SHP77 treated with DMSO at 0.1 percent for 48 hours (cell line): ENCODE measurements at regions not wholly inside any gene's neighbourhood (a gene's known extent, or its start where the extent isn't known, plus 50 kb on each side); places are given as distances from the start of the nearest gene placed in this dataset.
A peak's percentile ranks its signal among the peaks of the same experiment; 100 is the strongest.
"Not testable (repeated sequence)": the region's sequence is repeated elsewhere in the genome, so short reads cannot be mapped to it uniquely, and the experiment has no call there.

Experiments
- DNase-seq: peaks from one replicate; lab custom pipeline; 2025; lab: John Stamatoyannopoulos, UW

DNA sequence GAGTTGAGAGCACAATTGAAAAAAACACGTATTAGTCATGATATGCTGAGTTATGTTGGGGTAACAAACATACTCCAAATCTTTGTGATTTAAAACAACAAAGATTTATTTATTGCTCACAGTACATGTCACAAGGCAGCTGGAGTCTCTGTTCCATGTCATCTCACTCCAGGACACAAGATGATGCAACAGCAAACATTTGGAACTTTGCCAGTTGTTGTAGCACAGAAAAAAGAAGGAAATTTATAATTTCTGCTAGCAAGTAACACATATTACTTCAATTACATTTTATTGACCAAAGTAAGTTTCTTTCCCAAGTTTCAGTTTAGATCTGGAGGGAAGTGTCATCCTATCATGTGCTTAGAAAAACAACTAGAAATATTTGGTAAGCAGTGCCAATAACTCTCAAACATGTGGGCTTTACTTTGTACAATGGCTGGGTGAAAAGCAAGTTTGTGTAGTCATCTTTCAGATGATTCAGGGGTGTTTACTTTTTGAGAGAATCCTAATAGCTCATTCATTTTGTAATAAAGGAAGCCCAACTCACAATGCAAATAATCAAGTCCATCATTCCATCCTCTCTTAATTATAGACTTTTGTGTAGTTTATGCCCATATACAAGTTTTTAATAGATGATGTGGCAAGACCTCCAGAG lies 452.3 kb downstream of the ZIC3 start:
- DNase-seq: peak; percentile 58

DNA sequence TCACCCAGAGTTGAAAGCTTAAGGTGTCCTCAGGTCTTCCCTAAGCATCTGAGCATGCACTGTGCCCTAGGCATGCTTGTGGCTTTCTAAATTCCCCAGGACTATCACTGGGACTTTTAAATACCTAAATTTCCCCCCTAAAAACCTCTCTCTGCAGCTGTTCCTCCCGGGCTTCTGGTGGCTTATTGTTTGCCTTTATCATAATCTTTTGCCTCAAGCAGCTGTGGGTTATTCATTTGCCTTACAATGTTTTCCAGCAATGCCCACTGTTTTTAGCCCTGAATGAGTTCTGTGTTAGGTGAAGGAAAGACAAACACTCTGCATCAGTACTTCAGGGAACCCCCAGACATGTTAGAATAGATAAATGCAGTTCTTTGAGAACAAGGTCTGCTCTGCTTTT lies 455.0 kb downstream of the ZIC3 start:
- no peak for DNase-seq

DNA sequence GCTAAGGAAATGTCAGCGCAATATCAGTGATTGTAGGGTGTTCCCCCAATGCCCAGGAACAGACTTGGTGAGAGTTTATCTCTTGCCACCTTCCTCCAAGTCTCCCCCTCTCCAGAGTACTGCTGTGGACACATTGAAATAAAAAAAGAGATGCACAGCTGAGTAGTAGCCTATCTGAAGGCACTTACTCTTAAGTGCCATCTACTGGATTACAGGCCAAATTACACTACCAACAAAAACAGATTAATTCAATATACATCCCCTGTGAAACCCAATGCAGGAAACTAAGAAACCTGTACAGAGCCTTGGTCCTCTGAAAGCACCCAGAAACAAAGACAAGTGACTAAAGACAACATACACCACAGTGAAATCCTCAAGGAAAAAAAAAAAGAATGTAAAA lies 460.3 kb downstream of the ZIC3 start:
- DNase-seq: peak; percentile 40

DNA sequence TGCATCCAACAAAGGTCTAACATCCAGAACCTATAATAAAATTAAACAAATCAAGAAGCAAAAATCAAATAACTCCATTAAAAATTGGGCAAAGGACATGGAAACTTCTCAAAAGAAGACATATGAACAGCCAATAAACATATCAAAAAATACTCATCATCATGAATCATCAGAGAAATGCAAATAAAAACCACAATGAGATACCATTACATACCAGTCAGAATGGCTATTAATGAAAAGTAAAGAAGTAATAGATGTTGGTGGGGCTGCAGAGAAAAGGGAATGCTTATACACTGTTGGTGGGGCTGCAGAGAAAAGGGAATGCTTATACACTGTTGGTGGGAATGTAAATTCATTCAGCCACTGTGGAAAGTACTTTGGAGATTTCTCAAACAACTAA lies 465.8 kb downstream of the ZIC3 start:
- no peak for DNase-seq

DNA sequence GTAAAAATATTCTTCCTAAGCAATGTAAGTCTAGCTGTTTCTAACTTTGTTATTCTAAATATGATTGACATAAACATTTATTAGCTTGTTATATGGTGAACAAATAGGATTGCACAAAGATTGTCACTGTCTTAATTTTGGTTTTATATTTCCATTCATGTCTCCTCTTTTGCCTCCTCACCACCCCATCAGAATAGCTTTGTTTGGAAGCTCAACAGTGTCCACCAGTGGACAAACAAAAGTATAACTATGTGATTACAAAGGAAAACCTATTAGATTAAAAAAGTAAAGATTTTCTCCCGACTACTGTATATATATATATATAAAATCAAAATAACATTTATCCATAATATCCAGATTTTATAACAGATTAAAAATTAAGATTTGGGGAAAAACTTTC lies 468.2 kb downstream of the ZIC3 start:
- no peak for DNase-seq

DNA sequence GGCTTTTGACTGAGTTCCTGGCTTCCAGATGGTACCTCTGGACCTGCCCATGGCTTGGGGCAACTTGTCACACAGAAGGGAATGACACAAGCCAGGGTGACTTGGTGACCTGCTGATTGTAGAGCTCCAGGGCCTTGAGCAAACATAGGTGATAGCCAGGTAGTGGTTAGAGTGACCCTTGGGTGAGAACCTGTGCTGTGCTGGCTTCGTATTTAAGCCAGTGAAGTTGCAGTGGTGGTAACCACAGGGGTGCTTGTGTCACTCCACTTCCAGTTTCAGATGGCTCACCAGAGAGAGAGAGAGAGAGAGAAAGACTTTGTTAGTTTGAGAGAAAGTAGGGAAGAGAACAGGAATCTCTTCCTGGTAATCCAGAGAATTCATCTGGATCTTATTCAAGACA lies 471.6 kb downstream of the ZIC3 start:
- no peak for DNase-seq

DNA sequence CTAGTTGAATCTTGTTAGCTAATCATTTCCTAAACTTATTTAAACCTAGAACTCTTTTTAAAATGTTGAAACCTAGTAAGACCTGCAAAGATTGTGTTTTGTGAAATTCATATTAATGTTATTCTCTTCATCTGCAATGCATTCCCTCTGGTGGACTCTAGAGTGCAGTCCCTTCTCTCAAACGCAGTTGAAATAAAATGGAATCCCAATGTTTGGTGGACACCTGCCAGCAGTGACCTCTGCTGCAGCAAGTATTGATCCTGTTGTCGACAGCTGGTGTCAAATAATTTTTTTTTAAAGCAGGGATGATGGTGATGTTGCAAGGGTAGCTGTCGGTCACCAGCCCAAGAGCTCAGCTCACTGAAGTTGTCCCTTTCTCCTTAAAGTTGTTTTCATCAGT lies 492.0 kb downstream of the ZIC3 start:
- DNase-seq: peak; percentile 0

DNA sequence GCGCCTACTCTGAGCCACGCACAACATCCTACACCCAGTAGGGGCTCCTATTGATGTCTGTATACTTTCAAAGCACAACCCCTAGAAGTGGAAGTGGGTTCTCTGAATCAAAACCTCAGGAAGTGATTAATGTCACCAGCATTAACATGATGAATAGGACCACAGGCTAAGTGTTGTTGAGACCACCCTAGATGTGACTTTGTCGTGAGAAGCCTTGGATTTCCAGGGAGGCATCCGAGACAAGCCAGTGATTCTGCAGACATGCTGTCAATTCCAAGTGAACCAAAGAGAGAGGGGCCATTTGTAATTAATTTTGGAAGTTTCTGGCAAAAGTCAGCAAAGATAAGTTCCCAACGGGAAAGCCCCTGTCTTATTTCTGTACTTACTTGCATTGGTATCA lies 493.0 kb downstream of the ZIC3 start:
- DNase-seq: no peak

DNA sequence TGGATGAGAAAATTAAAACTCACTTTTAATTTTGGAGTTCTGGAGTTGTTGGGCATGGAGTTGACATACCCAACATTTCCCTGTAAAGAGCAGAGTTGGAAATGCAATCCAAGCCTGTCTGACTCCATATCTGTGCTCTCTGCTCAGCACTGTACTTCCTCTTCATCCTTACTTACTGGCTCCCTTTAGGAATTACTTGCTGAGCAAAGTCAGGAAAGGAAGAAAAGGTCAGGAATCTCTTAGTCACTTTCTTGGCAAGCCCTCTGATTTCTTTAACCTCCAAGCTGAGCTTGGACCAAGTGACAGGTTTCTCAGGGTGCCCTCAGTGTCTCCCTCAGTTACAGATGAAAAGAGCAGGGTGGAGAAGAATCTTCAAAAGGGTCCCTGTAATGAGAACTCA lies 501.5 kb downstream of the ZIC3 start:
- no peak for DNase-seq

DNA sequence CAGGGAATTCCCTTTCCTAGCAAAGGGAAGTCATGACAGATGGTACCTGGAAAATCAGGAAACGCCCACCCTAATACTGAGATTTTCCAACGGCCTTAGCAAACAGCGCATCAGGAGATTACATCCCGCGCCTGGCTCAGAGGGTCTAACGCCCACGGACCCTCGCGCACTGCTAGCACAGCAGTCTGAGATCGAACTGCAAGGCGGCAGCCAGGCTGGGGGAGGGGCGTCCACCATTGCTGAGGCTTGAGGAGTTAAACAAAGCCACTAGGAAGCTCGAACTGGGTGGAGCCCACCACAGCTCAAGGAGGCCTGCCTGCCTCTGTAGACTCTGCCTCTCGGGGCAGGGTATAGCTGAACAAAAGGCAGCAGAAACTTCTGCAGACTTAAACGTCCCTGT lies 507.7 kb downstream of the ZIC3 start:
- DNase-seq: no peak

DNA sequence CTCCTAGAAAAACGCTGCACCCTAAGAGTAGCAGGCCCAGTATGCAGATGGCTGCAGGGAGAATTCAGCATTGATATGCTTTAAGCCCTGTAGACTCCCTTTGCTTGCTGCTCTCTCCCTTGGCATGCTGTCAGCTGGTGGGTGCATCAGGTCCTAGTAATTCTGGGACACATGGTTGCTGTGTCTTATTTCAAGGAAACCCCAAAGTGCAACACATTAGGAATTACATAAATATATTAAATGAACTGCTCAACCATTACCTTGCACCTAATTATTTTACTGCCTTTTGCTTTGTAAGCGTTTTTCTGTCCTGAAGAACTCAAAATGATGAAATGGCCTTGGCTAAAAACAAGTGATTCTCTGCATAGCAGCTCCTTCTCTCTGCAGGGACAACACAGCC lies 516.3 kb downstream of the ZIC3 start:
- DNase-seq: no peak

DNA sequence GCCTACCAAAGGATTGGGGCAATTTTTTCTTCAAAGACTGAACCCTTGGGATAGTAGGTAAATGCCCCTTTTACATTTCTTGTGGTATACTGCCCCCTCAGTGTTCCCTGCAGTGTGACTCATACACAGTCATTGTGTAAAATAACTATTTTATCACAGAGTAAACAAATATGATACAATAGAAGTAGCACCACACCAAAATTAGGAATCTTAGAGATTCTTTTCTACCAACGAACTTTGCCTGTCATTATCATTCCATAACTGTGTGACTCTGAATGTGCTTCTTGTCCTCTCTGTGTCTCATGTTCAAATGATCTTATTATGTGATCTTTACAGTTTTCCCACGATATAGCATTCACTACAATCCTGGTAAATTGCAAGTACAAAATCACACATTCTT lies 517.0 kb downstream of the ZIC3 start:
- no peak for DNase-seq

DNA sequence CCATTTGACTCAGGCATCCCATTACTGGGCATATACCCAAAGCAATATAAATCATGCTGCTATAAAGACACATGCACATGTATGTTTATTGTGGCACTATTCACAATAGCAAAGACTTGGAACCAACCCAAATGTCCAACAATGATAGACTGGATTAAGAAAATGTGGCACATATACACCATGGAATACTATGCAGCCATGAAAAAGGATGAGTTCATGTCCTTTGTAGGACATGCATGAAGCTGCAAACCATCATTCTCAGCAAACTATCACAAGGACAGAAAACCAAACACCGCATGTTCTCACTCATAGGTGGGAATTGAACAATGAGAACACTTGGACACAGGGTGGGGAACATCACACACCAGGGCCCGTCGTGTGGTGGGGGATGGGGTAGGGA lies 545.0 kb downstream of the ZIC3 start:
- DNase-seq: not testable (repeated sequence)

DNA sequence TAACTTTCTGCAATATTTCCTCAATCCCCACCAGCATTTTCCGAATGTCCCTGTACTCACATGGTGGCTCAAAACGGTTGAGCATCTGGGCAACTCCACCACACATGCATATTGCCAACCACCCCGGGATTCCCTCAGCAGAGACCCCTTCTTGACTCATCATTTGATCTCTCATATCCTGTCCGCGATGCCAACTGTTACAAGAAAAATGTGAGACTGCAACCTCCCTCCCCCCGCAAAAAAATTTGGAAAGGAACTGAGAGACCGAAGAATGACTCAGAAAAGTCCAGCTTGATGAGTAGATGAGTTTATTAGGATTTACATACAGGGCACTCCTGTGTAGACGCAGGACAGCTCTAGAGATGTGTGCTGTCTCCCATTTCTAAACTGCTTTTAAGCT lies 561.4 kb downstream of the ZIC3 start:
- no peak for DNase-seq

DNA sequence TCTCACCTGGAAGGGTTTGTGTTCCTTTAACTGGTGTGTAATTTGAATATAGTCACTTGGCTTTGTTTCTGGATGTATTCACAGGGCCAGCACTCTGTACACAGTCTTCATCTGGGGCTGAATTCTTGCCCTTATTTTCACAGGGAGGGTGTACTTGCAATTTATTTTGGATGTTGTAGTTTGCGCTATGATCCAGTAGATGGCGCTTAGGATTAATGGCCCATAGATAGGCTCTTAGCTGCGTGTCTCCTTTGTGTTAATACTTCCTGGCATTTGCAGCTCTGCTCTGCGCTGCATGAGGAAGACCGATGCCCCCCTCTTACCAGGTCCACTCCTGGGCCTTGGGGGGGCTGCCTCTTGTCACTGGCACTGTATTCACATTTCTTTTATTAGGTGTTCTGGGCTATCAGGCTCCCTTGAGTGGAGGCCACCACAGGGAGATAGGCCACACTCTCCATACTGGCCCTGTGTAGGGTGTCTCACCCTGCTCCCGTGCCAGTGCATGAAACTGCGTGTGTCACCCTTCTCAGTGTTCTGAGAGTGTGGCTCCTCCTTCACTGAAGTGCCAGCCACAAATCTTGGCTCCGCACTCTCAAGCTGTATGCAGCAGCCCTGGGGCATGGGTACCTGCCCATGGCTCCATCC lies 562.2 kb downstream of the ZIC3 start:
- DNase-seq: peak; percentile 1

DNA sequence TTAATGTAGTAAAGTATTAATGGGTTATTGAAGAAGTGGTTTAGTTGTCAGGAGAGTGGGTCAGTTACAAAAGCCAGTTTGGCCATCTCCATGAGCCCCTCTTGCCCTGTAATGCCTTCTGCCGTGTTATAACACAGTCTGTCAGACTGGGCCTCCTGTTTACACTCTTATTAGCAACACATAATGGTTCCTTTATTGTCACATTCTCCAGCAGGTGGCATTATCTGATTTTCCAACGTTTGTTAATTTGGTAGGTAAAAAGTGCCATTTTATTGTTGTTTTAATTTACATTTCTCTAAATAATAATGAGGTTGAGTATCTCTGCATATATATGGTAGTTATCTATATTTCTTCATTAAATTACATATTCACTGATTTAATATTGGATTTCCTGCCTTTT lies 560.8 kb downstream of the FGF13 start:
- no peak for DNase-seq

DNA sequence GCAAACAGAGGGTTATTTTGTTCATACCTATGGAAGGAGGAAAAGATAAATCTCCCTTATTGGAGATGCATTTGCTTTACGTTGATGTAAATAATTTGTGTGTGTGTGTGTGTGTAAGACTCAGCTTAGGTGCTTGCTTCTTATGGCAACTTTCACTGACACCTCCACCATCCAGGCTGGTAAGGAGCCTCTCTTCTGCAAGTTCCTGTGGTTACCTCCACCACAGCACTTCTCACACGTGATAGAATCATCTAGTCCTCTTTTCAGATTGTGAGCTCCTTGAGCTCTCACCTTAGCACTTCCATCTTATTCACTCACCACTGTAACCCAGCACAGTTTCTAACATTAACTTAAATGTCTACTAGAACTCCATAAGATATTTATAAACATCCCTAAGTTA lies 553.7 kb downstream of the FGF13 start:
- no peak for DNase-seq

DNA sequence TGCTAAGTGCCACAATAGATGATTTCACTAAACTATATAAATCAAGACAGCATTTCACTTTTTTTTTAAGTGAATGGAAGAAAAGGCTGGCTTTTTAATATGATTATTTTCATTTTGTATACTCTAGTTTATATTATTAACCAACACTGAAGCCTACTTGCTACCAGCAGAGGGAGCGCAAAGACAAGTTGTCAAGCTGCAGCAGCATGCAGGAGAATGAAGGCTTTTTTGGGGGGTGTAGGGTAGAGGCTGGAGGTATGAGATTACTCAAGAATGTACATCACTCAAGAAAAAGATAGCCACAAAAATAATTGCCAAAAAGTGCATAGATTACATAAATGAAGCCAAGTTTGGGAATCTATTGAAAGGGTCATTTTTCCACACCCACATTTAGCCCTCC lies 519.5 kb downstream of the FGF13 start:
- DNase-seq: no peak

DNA sequence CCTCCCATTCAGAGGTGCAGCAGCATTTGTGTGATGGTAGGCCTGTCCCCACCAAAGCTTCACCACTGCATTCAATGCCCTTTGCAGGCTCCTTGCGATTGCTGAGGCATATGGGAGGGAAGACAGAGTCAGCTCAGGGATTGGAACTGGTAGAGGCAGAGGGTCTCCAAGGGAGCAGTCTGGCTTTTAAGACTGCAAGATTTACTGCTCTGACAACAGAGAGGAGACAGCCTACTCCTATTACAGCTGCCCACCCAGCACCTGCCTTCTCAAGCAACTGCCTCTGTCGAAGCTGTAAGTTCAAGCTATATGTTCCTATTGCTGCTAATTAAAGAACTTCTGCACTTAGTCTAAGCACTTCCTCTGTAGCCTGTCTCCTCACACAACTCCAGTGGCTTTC lies 481.8 kb downstream of the FGF13 start:
- no peak for DNase-seq

DNA sequence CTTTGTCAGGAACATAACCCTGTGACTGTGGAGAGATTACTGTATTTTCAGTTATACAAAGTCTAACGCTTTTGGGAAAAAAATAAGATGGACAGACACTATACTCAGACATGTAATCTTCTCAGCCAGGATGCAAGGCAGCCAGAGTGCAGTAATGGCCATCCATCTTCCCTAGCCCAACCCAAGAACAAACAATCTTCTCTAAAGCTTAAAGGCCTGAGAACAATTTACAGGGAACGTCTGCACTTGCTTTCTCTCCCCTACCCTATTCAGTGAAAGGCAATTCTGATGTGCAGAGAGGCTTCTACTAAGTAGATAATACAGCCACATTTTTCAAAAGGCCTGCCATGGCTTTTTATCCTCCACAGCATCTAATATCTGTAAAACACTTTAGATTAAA lies 471.3 kb downstream of the FGF13 start:
- DNase-seq: no peak

DNA sequence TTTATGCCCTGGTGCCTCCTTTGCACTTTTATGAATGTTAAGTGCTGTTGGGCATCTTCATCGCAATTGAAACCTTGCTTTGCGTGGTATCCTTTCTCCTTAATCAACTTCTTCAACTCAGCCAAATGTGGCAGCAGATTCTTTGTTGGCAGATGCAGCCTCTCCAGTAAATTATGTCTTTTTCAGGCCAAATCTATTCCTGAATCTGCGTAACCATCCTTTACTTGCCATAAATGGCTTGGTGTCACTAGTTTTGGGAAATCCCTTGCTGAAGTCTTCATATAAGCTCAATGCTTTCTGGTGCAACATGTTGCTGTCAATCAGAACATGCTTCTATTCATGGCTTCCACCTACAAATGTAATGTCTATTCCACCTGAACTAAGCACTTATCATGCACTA lies 457.5 kb downstream of the FGF13 start:
- no peak for DNase-seq

DNA sequence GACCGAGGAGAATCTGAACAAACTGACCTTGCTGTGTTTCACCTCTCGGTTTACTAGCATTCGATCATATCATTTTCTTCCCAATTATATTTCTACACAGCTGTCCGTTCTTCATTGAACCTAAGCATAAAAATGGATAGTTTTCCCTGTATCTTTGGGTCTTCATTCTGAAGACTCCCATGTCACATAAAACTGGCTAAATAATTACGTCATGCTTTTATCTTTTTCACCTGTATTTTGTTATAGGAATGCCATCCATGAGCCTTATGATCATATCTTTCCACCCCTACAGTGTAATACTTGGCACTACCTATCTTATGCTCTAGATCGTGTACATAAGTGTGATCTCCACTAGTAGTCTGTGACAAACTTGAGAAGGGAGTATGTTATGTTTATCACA lies 456.1 kb downstream of the FGF13 start:
- no peak for DNase-seq

DNA sequence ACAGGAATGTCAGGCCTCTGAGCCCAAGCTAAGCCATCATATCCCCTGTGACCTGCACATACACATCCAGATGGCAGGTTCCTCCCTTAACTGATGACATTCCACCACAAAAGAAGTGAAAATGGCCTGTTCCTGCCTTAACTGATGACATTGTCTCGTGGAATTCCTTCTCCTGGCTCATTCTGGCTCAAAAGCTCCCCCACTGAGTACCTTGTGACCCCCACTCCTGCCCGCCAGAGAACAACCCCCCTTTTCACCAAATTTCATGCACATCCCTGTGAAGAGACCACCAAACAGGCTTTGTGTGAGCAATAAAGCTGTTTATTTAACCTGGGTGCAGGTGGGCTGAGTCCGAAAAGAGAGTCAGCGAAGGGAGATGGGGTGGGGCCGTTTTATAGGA lies 447.4 kb downstream of the FGF13 start:
- DNase-seq: not testable (repeated sequence)

DNA sequence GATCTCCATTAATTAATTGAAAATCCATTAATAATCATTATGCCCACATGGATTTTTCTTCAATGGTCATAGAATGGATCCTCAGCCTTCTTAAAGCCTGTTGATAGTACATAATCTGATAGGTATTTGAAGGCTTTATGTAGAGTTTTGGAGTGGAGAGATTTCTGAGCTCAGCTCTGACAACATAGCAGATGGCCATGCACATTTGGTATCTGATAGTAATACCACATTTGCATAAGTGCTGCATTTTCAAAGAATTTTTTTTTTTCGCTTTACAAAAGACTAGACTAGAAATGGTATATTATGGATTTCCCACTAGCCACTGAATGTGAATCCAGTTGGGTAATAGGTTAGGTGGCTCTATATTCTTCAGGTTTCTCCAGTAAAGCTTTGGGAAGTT lies 440.6 kb downstream of the FGF13 start:
- no peak for DNase-seq
